SK-N-SH (cell line): ENCODE measurements at regions not wholly inside any gene's neighbourhood (a gene's known extent, or its start where the extent isn't known, plus 50 kb on each side); places are given as distances from the start of the nearest gene placed in this dataset.

Experiments used
- CTCF ChIA-PET: fragments of 300-600, 350-600 bp; formaldehyde crosslinking; extraction: SDS; loops from one replicate; lab custom pipeline; 2021; lab: Yijun Ruan, JAX
- POLR2A ChIA-PET: fragments of 350-600 bp; sonication (Branson Sonifier 250); formaldehyde crosslinking; extraction: SDS; loops from one replicate; lab custom pipeline; 2020; ENCODE audit warnings: antibody characterized with exemption, inconsistent platforms; lab: Yijun Ruan, JAX
- DNase-seq: peaks from one replicate; pipeline ENCODE4 v3.0.0; 2012
- H2AFZ ChIP-seq: fragments of 200-600 bp; sonication (generic); 2 replicates; pipeline ENCODE4 v1.8.1; 2016; ENCODE audit warnings: antibody characterized with exemption, mild to moderate bottlenecking, low read depth
- H3F3A ChIP-seq: fragments of 200-600 bp; sonication (generic); replicated peaks from 2 replicates; pipeline ENCODE3; 2016; ENCODE audit warnings: antibody characterized with exemption, mild to moderate bottlenecking; ENCODE audit not compliant: insufficient read depth
- H3K27ac ChIP-seq, 2 experiments: fragments of 200-500 bp in 1 of 2; fragments of 200-600 bp in 1 of 2; sonication (Bioruptor generic) in 1 of 2; sonication (generic), shearing (Covaris generic) in 1 of 2; 2 replicates each; pipeline versions ENCODE4 v1.5.1 to v1.6.1; 2014 to 2016; ENCODE audit warnings: low read depth in 2 of 2, inconsistent platforms in 1 of 2, low read length in 1 of 2, mild to moderate bottlenecking in 1 of 2, mixed read lengths in 1 of 2
- H3K27me3 ChIP-seq: fragments of 200-600 bp; sonication (generic), shearing (Covaris generic); 2 replicates; pipeline ENCODE4 v1.6.1; 2016; ENCODE audit warnings: mixed run types; ENCODE audit not compliant: insufficient read depth
- H3K36me3 ChIP-seq, 2 experiments: fragments of 200-500 bp in 1 of 2; fragments of 200-600 bp in 1 of 2; sonication (Bioruptor generic) in 1 of 2; sonication (generic) in 1 of 2; replicated peaks in 1 of 2; 2 replicates each; pipeline versions ENCODE3 to v1.5.1; 2014 to 2016; ENCODE audit warnings: low read length in 1 of 2, mild to moderate bottlenecking in 1 of 2; ENCODE audit not compliant: insufficient read depth in 2 of 2, control insufficient read depth in 1 of 2
- H3K4me1 ChIP-seq, 2 experiments: fragments of 200-500 bp in 1 of 2; fragments of 200-600 bp in 1 of 2; sonication (Bioruptor generic) in 1 of 2; sonication (generic), shearing (Covaris generic) in 1 of 2; 2 replicates each; pipeline versions ENCODE4 v1.5.1 to v1.6.1; 2014 to 2016; ENCODE audit warnings: low read depth in 1 of 2, low read length in 1 of 2, mixed run types in 1 of 2; ENCODE audit not compliant: insufficient read depth in 2 of 2, control insufficient read depth in 1 of 2
- H3K4me2 ChIP-seq: fragments of 200-600 bp; sonication (generic), shearing (Covaris generic); 2 replicates; pipeline ENCODE4 v1.6.1; 2017; ENCODE audit warnings: mixed run types
- H3K4me3 ChIP-seq, 2 experiments: fragments of 200-500 bp in 1 of 2; fragments of 200-600 bp in 1 of 2; sonication (Bioruptor generic) in 1 of 2; sonication (generic), shearing (Covaris generic) in 1 of 2; 2 replicates each; pipeline versions ENCODE4 v1.5.1 to v1.8.1; 2014 to 2016; ENCODE audit warnings: low read depth in 2 of 2, inconsistent platforms in 1 of 2, low read length in 1 of 2, mild to moderate bottlenecking in 1 of 2, mixed read lengths in 1 of 2, moderate library complexity in 1 of 2
- H3K79me2 ChIP-seq: fragments of 200-600 bp; sonication (generic); 2 replicates; pipeline ENCODE4 v1.8.1; 2017; ENCODE audit warnings: mild to moderate bottlenecking; ENCODE audit not compliant: insufficient read depth
- H3K9ac ChIP-seq: fragments of 200-600 bp; sonication (generic); 2 replicates; pipeline ENCODE4 v1.6.1; 2017; ENCODE audit warnings: mixed run types
- H3K9me2 ChIP-seq: fragments of 200-600 bp; sonication (generic); 2 replicates; pipeline ENCODE4 v1.6.1; 2017; ENCODE audit warnings: mixed run types
- H3K9me3 ChIP-seq: fragments of 200-600 bp; sonication (generic); 2 replicates; pipeline ENCODE4 v1.6.1; 2017; ENCODE audit warnings: mixed run types, mild to moderate bottlenecking, moderate library complexity
- H4K20me1 ChIP-seq: fragments of 200-600 bp; sonication (generic); 2 replicates; pipeline ENCODE4 v1.6.1; 2017; ENCODE audit warnings: mild to moderate bottlenecking, mixed run types; ENCODE audit not compliant: insufficient read depth
- FOXM1 ChIP-seq: IDR thresholded peaks from 2 replicates; pipeline ENCODE4 v1.4.0; 2012; ENCODE audit warnings: low read depth, mild to moderate bottlenecking
- GABPA ChIP-seq: IDR thresholded peaks from 2 replicates; pipeline ENCODE4 v1.4.0; 2012; ENCODE audit warnings: low read depth, mild to moderate bottlenecking
- GATA2 ChIP-seq: sonication (generic); formaldehyde crosslinking; IDR thresholded peaks from 2 replicates; pipeline ENCODE4 v1.5.0; 2020; ENCODE audit warnings: mild to moderate bottlenecking, missing genetic modification reagents
- MEF2A ChIP-seq: IDR thresholded peaks from 2 replicates; pipeline ENCODE4 v1.4.0; 2012; ENCODE audit warnings: low read depth, borderline replicate concordance
- NFIC ChIP-seq: IDR thresholded peaks from 2 replicates; pipeline ENCODE4 v1.4.0; 2012; ENCODE audit warnings: borderline replicate concordance
- NRF1 ChIP-seq: IDR thresholded peaks from 2 replicates; pipeline ENCODE4 v1.6.1; 2012; ENCODE audit warnings: low read depth, mild to moderate bottlenecking, low read length
- RCOR1 ChIP-seq: fragments of 150-350 bp; IDR thresholded peaks from 2 replicates; pipeline ENCODE4 v1.6.1; 2017; ENCODE audit warnings: antibody characterized with exemption, low read length
- RFX5 ChIP-seq: IDR thresholded peaks from 2 replicates; pipeline ENCODE4 v1.6.1; 2012; ENCODE audit warnings: mild to moderate bottlenecking, improper control_type of control experiment, low read length
- RXRA ChIP-seq: IDR thresholded peaks from 2 replicates; pipeline ENCODE4 v1.4.0; 2012; ENCODE audit warnings: low read depth, mild to moderate bottlenecking, borderline replicate concordance
- YY1 ChIP-seq: IDR thresholded peaks from 2 replicates; pipeline ENCODE4 v1.4.0; 2012; ENCODE audit warnings: low read depth, mild to moderate bottlenecking
- WGBS: methylation state at CpG from one replicate; pipeline ENCODE4 v1.1.6; 2017; ENCODE audit warnings: low lambda C conversion rate; 5-methylcytosine and 5-hydroxymethylcytosine counted together
- TF ChIP-seq, protein P1 (sequence below): fragments of 150-350 bp; IDR thresholded peaks from 2 replicates; pipeline ENCODE4 v1.6.1; 2017; ENCODE audit warnings: antibody characterized with exemption, low read length, low read depth, borderline replicate concordance
- TF ChIP-seq, protein P2 (sequence below): IDR thresholded peaks from 2 replicates; pipeline ENCODE4 v1.6.1; 2012; ENCODE audit warnings: mild to moderate bottlenecking, low read depth, low read length, moderate library complexity
- TF ChIP-seq, protein P3 (sequence below): IDR thresholded peaks from 2 replicates; pipeline ENCODE4 v1.4.0; 2012; ENCODE audit warnings: low read depth, borderline replicate concordance
- TF ChIP-seq, protein P4 (sequence below): IDR thresholded peaks from 2 replicates; pipeline ENCODE4; 2012

DNA sequence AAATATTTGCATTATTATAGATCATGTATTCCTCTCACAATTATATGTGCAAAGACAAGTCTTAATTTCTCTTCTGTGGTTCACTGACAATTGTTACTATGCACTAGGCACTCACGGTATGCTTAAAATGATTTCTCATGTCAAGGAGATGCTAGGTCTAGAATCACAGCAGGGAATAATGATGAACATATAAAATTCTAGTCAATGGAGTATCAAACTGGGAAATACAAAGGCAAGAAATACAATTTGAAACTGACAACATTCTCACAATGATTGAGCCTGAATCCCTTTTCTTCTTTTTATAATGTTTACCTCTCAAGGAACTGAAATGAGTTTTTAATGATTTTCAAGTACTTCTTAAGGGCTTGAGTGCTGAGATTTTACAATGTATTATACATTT, 302.3 kb upstream of the GRAMD2B start:
- no peaks in the 10 kb centered on the region for H3F3A ChIP-seq
- TF ChIP-seq, protein P1, sequence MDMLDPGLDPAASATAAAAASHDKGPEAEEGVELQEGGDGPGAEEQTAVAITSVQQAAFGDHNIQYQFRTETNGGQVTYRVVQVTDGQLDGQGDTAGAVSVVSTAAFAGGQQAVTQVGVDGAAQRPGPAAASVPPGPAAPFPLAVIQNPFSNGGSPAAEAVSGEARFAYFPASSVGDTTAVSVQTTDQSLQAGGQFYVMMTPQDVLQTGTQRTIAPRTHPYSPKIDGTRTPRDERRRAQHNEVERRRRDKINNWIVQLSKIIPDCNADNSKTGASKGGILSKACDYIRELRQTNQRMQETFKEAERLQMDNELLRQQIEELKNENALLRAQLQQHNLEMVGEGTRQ = no peak
- no peak for TF ChIP-seq FOXM1
- no peak for TF ChIP-seq GABPA
- no peak for TF ChIP-seq RFX5
- TF ChIP-seq, protein P2, sequence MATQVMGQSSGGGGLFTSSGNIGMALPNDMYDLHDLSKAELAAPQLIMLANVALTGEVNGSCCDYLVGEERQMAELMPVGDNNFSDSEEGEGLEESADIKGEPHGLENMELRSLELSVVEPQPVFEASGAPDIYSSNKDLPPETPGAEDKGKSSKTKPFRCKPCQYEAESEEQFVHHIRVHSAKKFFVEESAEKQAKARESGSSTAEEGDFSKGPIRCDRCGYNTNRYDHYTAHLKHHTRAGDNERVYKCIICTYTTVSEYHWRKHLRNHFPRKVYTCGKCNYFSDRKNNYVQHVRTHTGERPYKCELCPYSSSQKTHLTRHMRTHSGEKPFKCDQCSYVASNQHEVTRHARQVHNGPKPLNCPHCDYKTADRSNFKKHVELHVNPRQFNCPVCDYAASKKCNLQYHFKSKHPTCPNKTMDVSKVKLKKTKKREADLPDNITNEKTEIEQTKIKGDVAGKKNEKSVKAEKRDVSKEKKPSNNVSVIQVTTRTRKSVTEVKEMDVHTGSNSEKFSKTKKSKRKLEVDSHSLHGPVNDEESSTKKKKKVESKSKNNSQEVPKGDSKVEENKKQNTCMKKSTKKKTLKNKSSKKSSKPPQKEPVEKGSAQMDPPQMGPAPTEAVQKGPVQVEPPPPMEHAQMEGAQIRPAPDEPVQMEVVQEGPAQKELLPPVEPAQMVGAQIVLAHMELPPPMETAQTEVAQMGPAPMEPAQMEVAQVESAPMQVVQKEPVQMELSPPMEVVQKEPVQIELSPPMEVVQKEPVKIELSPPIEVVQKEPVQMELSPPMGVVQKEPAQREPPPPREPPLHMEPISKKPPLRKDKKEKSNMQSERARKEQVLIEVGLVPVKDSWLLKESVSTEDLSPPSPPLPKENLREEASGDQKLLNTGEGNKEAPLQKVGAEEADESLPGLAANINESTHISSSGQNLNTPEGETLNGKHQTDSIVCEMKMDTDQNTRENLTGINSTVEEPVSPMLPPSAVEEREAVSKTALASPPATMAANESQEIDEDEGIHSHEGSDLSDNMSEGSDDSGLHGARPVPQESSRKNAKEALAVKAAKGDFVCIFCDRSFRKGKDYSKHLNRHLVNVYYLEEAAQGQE = no peak
- no peak for TF ChIP-seq RCOR1
- TF ChIP-seq NFIC = no peak
- TF ChIP-seq NRF1 = no peak
- TF ChIP-seq GATA2 (CRISPR knock-in tag) = no peak
- no peak for TF ChIP-seq RXRA
- H3K79me2 ChIP-seq = no peaks in the 10 kb centered on the region
- ChIA-PET POLR2A (no interaction called here), CTCF (no interaction called here)
- no peak overlapping the region for H3K4me2 ChIP-seq
- H3K27ac ChIP-seq = no peak overlapping the region
- H3K36me3 ChIP-seq = no peaks in the 10 kb centered on the region
- 69% methylated on average over 1 of the region's 1 CpG for WGBS
- H3K27me3 ChIP-seq = no peaks in the 10 kb centered on the region
- H3K9me3 ChIP-seq = no peaks in the 10 kb centered on the region
- no peaks in the 10 kb centered on the region for H4K20me1 ChIP-seq
- H3K9me2 ChIP-seq = no peaks in the 10 kb centered on the region; the same call in 1 of the 2 replicates
- no peak overlapping the region for H2AFZ ChIP-seq
- H3K4me3 ChIP-seq = no peak overlapping the region
- no peak overlapping the region for H3K9ac ChIP-seq
- H3K4me1 ChIP-seq = peaks cover 0 to 14% of the 10 kb centered on the region in 2 experiments; a peak in 3 of 4 replicates
- no peak for DNase-seq

DNA sequence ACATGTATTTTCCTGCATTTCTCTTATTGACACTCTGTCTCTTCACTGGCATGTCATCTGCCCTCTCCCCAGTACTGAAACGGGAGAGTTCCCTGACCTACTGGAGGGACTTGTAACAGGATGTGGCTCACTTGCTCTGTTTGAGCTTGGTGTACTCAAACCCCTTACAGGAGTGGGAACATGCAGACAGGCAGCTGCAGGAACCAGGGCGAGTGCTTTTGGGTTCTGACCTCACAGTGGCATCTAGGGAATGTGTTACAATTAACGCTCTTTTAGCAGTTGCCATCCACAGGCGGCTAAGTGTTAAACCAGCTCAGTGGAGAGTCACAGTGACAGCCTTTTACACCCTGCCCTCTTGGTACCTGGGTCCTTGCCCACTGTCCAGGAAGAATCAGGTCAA, 300.3 kb upstream of the GRAMD2B start:
- H2AFZ ChIP-seq = no peak overlapping the region
- WGBS = 64% methylated on average over 4 of the region's 4 CpGs
- TF ChIP-seq GABPA (no peak), MEF2A (no peak), YY1 (no peak), RFX5 (no peak), NRF1 (no peak), RXRA (no peak)
- TF ChIP-seq, protein P3, sequence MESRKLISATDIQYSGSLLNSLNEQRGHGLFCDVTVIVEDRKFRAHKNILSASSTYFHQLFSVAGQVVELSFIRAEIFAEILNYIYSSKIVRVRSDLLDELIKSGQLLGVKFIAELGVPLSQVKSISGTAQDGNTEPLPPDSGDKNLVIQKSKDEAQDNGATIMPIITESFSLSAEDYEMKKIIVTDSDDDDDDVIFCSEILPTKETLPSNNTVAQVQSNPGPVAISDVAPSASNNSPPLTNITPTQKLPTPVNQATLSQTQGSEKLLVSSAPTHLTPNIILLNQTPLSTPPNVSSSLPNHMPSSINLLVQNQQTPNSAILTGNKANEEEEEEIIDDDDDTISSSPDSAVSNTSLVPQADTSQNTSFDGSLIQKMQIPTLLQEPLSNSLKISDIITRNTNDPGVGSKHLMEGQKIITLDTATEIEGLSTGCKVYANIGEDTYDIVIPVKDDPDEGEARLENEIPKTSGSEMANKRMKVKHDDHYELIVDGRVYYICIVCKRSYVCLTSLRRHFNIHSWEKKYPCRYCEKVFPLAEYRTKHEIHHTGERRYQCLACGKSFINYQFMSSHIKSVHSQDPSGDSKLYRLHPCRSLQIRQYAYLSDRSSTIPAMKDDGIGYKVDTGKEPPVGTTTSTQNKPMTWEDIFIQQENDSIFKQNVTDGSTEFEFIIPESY = no peak
- TF ChIP-seq, protein P2 = no peak
- TF ChIP-seq, protein P4, sequence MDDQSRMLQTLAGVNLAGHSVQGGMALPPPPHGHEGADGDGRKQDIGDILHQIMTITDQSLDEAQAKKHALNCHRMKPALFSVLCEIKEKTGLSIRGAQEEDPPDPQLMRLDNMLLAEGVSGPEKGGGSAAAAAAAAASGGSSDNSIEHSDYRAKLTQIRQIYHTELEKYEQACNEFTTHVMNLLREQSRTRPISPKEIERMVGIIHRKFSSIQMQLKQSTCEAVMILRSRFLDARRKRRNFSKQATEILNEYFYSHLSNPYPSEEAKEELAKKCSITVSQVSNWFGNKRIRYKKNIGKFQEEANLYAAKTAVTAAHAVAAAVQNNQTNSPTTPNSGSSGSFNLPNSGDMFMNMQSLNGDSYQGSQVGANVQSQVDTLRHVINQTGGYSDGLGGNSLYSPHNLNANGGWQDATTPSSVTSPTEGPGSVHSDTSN = no peak

More for the DNA sequence above, 300.3 kb upstream of the GRAMD2B start:
- no peak for DNase-seq
- Histone ChIP-seq H3F3A (no peaks in the 10 kb centered on the region), H3K36me3 (no peaks in the 10 kb centered on the region), H3K9ac (no peak overlapping the region), H3K27ac (no peak overlapping the region), H3K4me3 (no peak overlapping the region), H3K9me2 (no peaks in the 10 kb centered on the region; the same call in 1 of the 2 replicates), H3K9me3 (no peaks in the 10 kb centered on the region), H3K79me2 (no peaks in the 10 kb centered on the region), H3K27me3 (no peaks in the 10 kb centered on the region), H4K20me1 (no peaks in the 10 kb centered on the region), H3K4me2 (no peak overlapping the region), H3K4me1 (peaks cover 0 to 14% of the 10 kb centered on the region in 2 experiments; a peak in 3 of 4 replicates)
- ChIA-PET CTCF (no interaction called here), POLR2A (no interaction called here)
